NCI-H1105 (cell line): ENCODE measurements at regions not wholly inside any gene's neighbourhood (a gene's known extent, or its start where the extent isn't known, plus 50 kb on each side); places are given as distances from the start of the nearest gene placed in this dataset.
A peak's percentile ranks its signal among the peaks of the same experiment; 100 is the strongest.

ENCODE experiments used
- DNase-seq: peaks from one replicate; lab custom pipeline; 2025; lab: John Stamatoyannopoulos, UW

- no peak for DNase-seq
These were observed 511.7 kb downstream of the SLITRK6 start for GRCh38 chr13:85287528-85287927.

- DNase-seq = no peak
These were observed 513.1 kb downstream of the SLITRK6 start for GRCh38 chr13:85286081-85286480.

GRCh38 chr13:85284349-85284748 lies 514.9 kb downstream of the SLITRK6 start:
- no peak for DNase-seq

DNA sequence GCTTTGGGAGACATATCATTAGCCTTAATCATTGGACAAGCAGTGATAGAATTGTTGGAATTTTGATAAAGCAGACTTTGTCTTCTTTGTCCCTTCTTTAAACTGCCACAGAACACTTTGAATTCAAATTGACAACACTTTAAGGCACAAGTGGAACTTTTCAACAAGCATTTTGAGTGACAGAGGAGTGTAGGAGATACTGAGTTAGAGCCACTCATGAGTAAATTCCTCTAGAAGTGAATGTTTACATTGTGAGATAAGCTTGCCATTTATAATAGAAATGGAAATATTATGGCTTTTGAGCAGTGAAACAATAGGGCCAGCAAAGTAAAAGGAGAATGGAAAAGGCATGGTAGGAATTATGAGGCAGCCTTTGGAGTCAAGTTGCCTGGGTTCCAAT lies 515.8 kb downstream of the SLITRK6 start:
- DNase-seq = no peak

DNA sequence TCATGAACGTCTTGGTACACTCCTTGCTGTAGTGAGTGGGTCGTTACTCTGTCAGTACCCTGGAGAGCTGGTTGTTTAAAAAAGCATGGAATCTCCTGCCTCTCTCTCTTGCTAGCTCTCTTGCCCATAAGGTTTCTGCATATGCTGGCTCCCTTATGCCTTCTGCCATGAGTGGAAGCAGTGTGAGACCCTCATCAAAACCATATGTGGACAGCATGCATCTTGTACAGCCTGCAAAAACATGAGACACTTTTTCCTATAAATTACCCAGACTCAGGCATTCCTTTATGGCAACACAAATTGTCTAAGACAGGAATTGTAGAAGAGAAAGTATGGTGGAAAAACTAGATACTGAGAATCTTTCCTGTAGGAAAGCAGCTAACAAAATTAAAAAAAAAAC lies 516.3 kb downstream of the SLITRK6 start:
- DNase-seq = no peak

DNA sequence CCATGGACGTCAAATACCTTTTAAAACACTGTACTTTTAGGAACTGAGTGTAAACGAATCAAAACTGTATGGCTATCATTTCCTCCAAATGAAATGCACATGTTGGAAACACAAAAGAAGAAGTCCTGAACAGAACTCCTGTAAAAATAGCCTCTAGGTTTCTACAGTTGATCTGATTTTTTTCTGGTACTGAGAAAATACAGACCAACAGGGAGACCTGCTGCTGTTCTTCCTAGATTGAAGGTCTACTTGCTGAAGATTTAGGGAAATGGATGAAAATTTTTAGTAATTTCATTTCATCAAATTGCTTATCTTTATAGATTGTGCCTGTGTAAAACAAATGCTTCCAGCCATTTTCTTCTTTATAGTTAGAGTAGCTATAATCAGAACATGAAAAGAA lies 520.4 kb downstream of the SLITRK6 start:
- no peak for DNase-seq

DNA sequence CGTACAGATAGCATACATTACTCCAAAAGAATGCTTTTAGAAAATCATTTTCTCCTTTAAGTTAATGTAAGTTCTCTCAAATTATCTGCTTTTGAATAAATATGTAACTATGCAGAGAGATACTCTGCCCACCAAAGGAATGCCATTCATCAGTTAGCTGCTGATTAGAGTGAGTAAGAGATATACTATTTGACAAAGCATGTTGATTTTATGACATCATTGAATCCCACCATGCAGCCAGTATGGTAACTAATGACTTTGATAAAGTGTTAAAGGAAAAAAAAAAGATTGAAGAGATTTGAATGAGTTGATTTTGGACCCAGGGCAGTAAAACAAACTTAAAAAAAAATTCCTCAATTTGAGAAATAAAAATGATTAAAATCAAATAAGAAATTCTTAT lies 521.5 kb downstream of the SLITRK6 start:
- no peak for DNase-seq

GRCh38 chr13:85266771-85267170 lies 532.4 kb downstream of the SLITRK6 start:
- DNase-seq = no peak

- no peak for DNase-seq
These were observed 532.9 kb downstream of the SLITRK6 start for GRCh38 chr13:85266331-85266730.

DNA sequence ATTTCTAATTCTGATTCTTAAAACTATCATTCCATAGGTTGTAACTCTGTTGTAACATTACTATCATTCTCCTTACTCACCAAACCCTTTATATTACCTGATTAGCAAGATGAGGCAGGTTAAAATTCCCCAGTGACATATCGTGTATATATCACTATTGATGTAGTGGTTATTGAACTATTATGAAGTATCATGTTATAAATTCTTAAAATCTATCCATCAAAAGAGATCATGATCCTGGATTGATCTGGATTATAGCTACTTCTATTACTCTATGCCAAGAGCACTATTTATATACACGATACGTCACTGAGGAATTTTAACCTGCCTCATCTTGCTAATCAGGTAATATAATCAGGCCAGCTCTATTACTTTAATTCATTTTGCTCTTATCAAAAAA lies 533.9 kb downstream of the SLITRK6 start:
- DNase-seq = no peak

DNA sequence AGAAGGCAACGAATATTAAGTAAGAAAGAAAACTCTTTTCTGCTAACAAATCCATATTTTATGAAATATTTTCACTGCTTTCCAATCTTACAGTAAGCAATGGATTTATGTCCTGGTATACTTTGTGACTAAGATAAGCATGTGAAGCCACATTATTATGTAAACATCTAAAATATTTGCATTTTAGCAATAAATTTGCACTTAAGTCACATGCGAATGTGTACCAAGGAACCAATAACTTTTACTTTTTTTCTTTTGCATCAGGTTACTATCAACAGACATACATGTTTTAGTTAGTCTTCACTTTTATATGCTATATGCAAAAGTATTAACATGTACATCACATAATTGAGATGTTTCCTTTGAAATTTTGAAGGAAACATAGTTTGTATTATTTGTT lies 536.7 kb downstream of the SLITRK6 start:
- DNase-seq = no peak

DNA sequence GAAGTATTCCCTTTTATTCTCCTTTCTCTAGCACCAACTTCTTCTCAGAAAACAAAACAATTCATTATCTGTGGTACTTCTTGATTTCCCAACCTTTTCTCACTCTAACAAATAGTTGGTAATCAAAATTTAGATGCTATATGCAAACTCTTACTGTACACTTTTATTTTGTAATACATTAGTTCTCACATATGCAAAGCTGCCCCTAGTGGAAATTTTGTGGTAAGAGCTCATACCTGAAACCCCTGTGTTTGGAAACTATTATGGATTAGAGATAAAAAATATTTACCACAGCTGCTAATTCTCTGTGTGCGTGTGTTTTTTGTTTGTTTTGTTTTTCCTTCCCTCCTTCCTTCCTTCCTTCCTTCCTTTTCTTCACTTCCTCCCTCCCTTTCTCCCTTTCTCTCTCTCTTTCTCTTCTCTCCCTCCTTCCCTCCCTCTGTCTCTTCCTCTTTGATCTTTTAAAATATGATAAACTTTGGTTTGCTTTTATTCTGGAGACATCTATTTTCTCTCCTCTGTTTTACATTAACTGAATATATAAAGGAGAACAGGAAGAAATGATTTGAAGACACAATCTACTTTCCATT lies 537.4 kb downstream of the SLITRK6 start:
- no peak for DNase-seq

DNA sequence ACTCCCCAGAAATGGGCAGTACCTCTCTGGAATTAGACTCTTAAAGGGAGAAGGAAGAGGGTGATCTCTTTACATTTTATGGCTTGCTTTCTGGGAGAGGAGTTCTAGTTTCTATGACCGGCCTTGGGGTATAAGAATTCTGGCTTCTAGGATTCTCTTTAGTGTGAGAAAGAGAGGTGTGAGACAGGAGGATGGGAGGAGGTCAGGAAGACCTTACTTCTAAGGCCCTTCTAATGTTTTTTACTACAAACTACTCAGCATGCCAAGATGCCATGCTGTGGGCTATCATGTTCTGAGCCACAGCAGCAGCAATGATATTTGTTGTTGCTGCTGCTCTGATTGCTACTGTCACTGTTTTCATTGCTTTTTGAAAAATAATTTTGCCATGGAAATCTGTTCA lies 538.3 kb downstream of the SLITRK6 start:
- no peak for DNase-seq

GRCh38 chr13:85255978-85256377 lies 543.2 kb downstream of the SLITRK6 start:
- no peak for DNase-seq

DNA sequence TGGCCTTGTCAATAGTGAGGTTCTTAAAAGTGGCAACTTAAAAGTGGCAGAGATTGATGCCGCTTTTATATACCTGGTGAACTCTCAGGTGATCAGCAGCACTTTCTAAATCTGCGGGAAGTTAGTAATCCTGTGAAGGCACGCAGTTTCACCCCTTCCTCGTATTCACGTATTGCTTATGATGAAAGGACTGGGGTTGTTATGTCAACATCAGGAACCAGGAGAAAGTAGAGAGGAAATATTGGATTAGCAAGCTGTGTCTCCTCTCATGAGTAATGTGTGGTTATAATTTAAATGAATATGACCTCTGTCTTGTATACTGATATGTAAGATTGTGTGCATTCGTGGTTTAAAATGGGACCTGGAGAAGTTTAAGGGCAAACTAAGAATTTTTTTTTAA lies 544.6 kb downstream of the SLITRK6 start:
- DNase-seq = no peak

- no peak for DNase-seq
These were observed 550.1 kb downstream of the SLITRK6 start for GRCh38 chr13:85249151-85249550.

DNA sequence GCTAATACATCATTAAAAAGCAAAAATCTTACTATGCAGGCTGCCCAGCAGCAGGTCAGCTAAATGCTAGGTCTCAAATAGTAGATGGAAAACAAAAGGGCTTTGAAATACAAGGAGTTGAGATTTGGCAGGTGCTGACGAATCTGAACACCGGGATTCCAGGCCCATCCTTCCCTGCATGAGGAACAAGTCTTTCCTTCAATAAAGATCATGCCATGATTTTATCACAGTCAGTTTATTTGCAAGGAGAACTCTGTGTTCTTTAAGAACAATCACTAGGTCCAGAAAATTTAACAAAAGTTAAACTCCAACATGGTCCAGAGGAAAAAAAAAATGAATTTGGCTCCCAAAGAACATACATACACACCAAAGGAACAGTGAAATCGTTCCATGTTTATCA lies 551.4 kb downstream of the SLITRK6 start:
- DNase-seq = no peak

DNA sequence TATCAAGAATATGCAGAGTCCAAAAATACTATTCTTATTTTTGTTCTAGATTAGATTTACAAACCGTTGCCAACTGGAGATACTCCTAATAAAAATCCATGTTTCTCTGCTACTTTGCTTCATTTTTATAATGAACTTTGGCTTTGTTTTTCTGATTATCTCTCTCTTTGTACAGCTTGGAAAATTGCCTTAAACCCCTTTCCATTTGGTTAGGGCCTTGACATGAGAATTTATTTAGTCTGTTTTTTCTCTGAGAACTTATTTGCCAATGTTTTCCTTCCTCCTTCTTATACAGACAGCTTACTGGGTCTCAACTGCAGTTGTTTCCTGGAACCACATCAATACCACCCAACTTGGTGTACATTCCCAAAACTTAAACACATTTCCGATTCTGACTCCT lies 555.4 kb downstream of the SLITRK6 start:
- no peak for DNase-seq

GRCh38 chr13:85241060-85241459 lies 558.2 kb downstream of the SLITRK6 start:
- DNase-seq = no peak

- no peak for DNase-seq
These were observed 562.8 kb downstream of the SLITRK6 start for GRCh38 chr13:85236413-85236812.

- peak; percentile 16 for DNase-seq
These were observed 568.5 kb downstream of the SLITRK6 start for GRCh38 chr13:85230691-85231093.

GRCh38 chr13:85228692-85229091 lies 570.5 kb downstream of the SLITRK6 start:
- DNase-seq = no peak

DNA sequence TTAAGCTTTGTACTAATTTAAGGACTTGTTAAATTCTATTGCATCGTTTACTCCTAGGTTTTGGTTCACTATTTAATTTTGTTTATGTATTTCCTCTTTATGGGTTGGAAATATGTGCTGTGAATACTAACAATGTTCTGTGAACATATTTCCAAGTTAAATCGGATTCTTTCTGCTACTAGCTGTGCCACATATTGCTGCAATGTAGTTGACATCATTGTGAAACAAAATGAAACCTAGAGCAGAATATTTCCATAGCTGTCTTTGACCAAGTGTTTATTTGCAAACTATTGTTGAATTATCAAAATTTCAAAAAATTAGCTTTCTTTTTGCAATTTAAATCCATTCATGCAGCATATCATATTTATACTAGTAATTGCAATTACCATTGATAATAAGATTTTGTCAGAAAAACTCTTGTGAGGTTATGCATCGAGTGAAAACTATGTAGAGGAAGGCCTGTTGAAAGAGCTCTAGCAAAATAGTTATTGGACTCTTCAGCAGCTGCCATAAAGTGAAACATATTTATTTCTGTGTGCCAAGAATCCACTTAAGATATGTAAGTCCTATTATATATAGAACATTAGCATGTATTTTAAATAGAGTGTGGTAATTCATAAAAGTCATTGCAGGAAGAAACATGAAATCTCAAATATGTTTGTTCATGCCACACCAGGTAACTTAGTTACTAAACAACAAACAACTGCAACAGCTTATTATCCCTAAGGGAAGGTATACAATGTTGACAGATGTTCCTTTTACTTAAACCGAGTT lies 575.1 kb downstream of the SLITRK6 start:
- no peak for DNase-seq

DNA sequence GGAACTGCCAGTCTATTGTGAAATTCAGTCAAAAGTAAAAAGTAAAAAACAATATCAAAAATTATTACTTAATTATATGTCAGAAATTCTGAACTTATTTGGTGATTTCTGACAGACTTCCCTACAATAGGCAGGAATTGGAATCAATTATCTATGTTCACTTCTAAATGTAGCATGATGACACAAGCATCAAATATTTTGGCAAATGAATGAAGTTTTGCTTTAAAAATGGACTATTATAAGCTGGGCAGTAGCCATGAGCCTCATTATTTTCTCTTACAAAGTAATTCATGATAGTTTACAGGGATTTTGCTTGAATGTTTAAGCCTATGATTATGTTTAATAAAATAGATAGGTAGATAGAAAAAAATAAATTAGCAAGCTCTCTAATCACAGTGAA lies 582.6 kb downstream of the SLITRK6 start:
- DNase-seq = no peak
